Hepatocyte (in vitro differentiated cells): ENCODE measurements at regions not wholly inside any gene's neighbourhood (a gene's known extent, or its start where the extent isn't known, plus 50 kb on each side); places are given as distances from the start of the nearest gene placed in this dataset.

Source experiments
- DNase-seq: peaks from one replicate; pipeline ENCODE4 v3.0.0-alpha.2; 2016; ENCODE audit warnings: low spot score
- H2AFZ ChIP-seq: fragments of 200-600 bp; sonication (generic); 2 replicates; pipeline ENCODE4 v1.6.0; 2016; ENCODE audit warnings: antibody characterized with exemption, mild to moderate bottlenecking
- H3K27ac ChIP-seq: fragments of 200-600 bp; sonication (generic); 2 replicates; pipeline ENCODE4 v1.5.1; 2016; ENCODE audit warnings: mild to moderate bottlenecking
- H3K27me3 ChIP-seq: fragments of 200-600 bp; sonication (generic); 2 replicates; pipeline ENCODE4 v1.6.1; 2016
- H3K36me3 ChIP-seq: fragments of 200-600 bp; sonication (generic); replicated peaks from 2 replicates; pipeline ENCODE4 v1.5.1; 2016; ENCODE audit warnings: low read depth; ENCODE audit not compliant: insufficient read depth
- H3K4me1 ChIP-seq: fragments of 200-600 bp; sonication (generic); 2 replicates; pipeline ENCODE4 v1.5.1; 2016; ENCODE audit warnings: mild to moderate bottlenecking, moderate library complexity; ENCODE audit not compliant: insufficient read depth
- H3K4me2 ChIP-seq: fragments of 200-600 bp; sonication (generic); 2 replicates; pipeline ENCODE4 v1.6.0; 2016
- H3K4me3 ChIP-seq: fragments of 200-600 bp; sonication (generic); 2 replicates; pipeline ENCODE4 v1.5.1; 2016; ENCODE audit warnings: mild to moderate bottlenecking
- H3K79me2 ChIP-seq: fragments of 200-600 bp; sonication (generic); 2 replicates; pipeline ENCODE4 v1.6.0; 2017; ENCODE audit warnings: mild to moderate bottlenecking
- H3K9me2 ChIP-seq: fragments of 200-600 bp; sonication (generic); replicated peaks from 2 replicates; pipeline ENCODE4 v1.6.0; 2017; ENCODE audit warnings: mild to moderate bottlenecking; ENCODE audit not compliant: insufficient read depth
- H3K9me3 ChIP-seq: fragments of 200-600 bp; sonication (generic); 2 replicates; pipeline ENCODE4 v1.5.1; 2016; ENCODE audit warnings: low read depth, mild to moderate bottlenecking
- H4K20me1 ChIP-seq: fragments of 200-600 bp; sonication (generic); 2 replicates; pipeline ENCODE4 v1.6.0; 2016; ENCODE audit warnings: mild to moderate bottlenecking; ENCODE audit not compliant: insufficient read depth, poor library complexity, severe bottlenecking
- EZH2 ChIP-seq: fragments of 200-600 bp; sonication (generic); IDR thresholded peaks from 2 replicates; pipeline ENCODE4 v1.6.1; 2016; ENCODE audit warnings: antibody characterized with exemption, mild to moderate bottlenecking, borderline replicate concordance
- EZH2phosphoT487 ChIP-seq: fragments of 200-600 bp; sonication (generic); IDR thresholded peaks from one replicate; pipeline ENCODE4 v1.6.1; 2018; ENCODE audit warnings: antibody characterized with exemption, mild to moderate bottlenecking, low read depth, moderate library complexity; ENCODE audit not compliant: unreplicated experiment, severe bottlenecking
- whole genome bisulfite sequencing: methylation state at CpG from one replicate; pipeline ENCODE4 v1.1.6; 2016; ENCODE audit warnings: low lambda C conversion rate; ENCODE audit errors: missing lambda C conversion rate; 5-methylcytosine and 5-hydroxymethylcytosine counted together
- TF ChIP-seq, protein P1 (sequence below): fragments of 200-600 bp; sonication (generic); IDR thresholded peaks from 2 replicates; pipeline ENCODE4 v1.5.1; 2016; ENCODE audit warnings: antibody characterized with exemption, mild to moderate bottlenecking; ENCODE audit not compliant: poor library complexity

DNA sequence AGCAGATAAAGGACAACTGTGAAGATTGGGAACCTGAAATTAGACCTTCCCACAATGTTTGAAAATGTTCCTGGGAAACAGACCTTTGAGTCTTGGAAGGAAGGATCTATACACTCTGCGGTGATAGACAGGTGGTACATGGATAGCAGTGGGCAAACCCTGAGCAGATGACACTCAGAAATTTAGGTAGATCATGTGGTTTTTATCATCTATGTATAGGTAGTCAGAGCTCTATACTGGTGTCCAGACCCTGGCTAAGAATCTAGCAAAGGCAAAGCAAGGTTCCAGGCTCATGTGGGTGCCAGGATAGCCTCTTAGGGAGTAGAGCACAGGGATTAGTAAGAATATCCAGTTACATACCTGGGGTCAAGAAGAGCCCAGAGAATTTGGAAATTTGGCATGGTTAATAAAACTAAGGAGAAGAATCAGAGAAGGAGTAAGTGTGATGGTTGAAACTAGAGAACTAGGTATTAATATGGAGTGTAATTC lies 331.2 kb upstream of the FBXO33 start:
- DNase-seq = no peak
- Histone ChIP-seq H4K20me1 (no peaks in the 10 kb centered on the region), H3K36me3 (no peaks in the 10 kb centered on the region), H3K79me2 (no peaks in the 10 kb centered on the region), H2AFZ (no peak overlapping the region), H3K9me3 (no peaks in the 10 kb centered on the region), H3K4me3 (no peak overlapping the region), H3K27me3 (no peaks in the 10 kb centered on the region), H3K4me2 (peak overlapping the region; percentile 23), H3K27ac (no peak overlapping the region), H3K4me1 (no peaks in the 10 kb centered on the region), H3K9me2 (no peaks in the 10 kb centered on the region)
- 92% methylated on average over 1 of the region's 1 CpG for WGBS
- no peak for TF ChIP-seq EZH2
- no peak for TF ChIP-seq EZH2phosphoT487
- TF ChIP-seq, protein P1, sequence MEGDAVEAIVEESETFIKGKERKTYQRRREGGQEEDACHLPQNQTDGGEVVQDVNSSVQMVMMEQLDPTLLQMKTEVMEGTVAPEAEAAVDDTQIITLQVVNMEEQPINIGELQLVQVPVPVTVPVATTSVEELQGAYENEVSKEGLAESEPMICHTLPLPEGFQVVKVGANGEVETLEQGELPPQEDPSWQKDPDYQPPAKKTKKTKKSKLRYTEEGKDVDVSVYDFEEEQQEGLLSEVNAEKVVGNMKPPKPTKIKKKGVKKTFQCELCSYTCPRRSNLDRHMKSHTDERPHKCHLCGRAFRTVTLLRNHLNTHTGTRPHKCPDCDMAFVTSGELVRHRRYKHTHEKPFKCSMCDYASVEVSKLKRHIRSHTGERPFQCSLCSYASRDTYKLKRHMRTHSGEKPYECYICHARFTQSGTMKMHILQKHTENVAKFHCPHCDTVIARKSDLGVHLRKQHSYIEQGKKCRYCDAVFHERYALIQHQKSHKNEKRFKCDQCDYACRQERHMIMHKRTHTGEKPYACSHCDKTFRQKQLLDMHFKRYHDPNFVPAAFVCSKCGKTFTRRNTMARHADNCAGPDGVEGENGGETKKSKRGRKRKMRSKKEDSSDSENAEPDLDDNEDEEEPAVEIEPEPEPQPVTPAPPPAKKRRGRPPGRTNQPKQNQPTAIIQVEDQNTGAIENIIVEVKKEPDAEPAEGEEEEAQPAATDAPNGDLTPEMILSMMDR = no peak

DNA sequence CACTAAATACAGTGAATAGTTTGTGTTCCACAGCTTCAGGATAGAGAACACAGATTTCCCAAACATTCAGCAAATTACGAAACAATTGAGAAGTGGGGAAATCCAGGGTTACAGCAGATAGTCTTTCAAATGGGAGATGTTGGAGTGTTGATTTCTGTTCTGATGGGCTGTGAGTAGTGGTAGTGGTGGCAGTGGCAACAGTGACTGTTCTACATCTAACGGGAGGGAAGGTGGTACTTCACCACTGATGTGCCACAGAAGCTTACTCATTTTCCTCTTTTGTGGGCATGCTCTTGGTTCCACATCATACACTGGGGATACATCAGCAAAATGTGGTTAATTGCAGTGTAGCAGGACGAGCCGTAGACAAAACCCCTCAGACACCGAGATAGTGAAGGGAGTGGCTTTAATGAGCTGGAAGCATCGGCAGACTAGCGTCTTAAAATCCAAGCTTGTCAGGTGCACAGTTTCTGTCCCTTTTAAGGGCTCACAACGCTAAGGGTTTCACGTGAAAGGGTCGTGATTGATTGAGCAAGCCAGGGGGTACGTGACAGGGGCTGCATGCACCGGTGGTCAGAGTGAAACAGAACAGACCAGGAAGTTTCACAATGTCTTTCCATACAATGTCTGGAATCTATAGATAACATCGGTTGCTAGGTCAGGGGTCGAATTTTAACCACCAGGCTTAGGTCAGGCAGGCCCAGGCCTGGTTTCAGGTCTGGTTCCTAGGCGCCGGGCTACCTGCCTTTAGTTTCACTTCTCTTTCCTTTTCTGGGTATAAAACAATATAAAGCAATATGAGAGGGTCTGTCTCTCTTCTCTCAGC lies 330.6 kb upstream of the FBXO33 start:
- Histone ChIP-seq H3K9me3 (no peaks in the 10 kb centered on the region), H3K9me2 (no peaks in the 10 kb centered on the region), H3K79me2 (no peaks in the 10 kb centered on the region), H3K4me2 (peak overlapping the region; percentile 23), H3K27ac (no peak overlapping the region), H3K27me3 (no peaks in the 10 kb centered on the region), H3K4me3 (no peak overlapping the region), H2AFZ (no peak overlapping the region), H3K4me1 (no peaks in the 10 kb centered on the region), H4K20me1 (no peaks in the 10 kb centered on the region), H3K36me3 (no peaks in the 10 kb centered on the region)
- TF ChIP-seq EZH2phosphoT487 (no peak), EZH2 (no peak)
- TF ChIP-seq, protein P1 = no peak
- WGBS = 49% methylated on average over 16 of the region's 16 CpGs
- no peak for DNase-seq

DNA sequence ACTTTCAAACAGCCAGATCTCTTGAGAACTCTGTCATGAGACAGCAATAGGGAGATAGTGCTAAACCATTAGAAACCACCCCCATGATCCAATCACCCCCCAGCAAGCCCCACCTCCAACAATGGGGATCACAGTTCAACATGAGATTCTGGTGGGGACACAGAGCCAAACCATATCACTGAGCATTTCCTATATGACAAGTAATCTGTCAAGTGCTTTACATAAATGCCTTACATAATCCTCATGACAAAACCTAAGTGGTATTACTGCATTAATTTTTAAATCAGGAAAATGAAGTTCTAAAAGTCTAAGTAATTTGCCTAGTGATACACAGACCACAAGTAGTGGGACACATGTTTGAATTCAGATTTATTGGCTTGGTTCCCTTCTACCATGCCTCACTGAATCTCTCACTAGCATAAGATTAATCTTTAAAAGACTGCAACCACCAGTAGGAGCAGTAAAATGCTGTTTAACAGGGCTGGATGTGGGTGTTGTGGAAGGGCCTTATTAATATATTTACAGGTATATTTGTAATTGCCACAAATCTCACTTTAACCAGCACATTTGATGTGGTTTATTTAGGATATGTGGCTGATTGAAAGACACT lies 323.1 kb upstream of the FBXO33 start:
- Histone ChIP-seq H3K27me3 (no peaks in the 10 kb centered on the region), H3K79me2 (no peaks in the 10 kb centered on the region), H3K4me2 (no peak overlapping the region), H2AFZ (no peak overlapping the region), H3K36me3 (no peaks in the 10 kb centered on the region), H4K20me1 (no peaks in the 10 kb centered on the region), H3K4me3 (no peak overlapping the region), H3K4me1 (no peaks in the 10 kb centered on the region), H3K9me3 (no peaks in the 10 kb centered on the region), H3K9me2 (no peaks in the 10 kb centered on the region), H3K27ac (no peak overlapping the region)
- TF ChIP-seq EZH2 (no peak), EZH2phosphoT487 (no peak)
- TF ChIP-seq, protein P1 = no peak
- no peak for DNase-seq
